Activated T-helper 1 cell treated with anti-CD3 and anti-CD28 coated beads, Interleukin-12 subunit alpha, Interleukin-12 subunit beta, Interleukin-2, Interleukin-4 antibody, amounts not matched to agents 30 ng/mL and 10 ng/mL and 1 ng/mL, durations not matched to agents 14 hours and 24 hours and 36 hours (primary cell): ENCODE measurements at regions not wholly inside any gene's neighbourhood (a gene's known extent, or its start where the extent isn't known, plus 50 kb on each side); places are given as distances from the start of the nearest gene placed in this dataset.
"Not testable (repeated sequence)": the region's sequence is repeated elsewhere in the genome, so short reads cannot be mapped to it uniquely, and the experiment has no call there.

Experiments
- DNase-seq: peaks from one replicate; pipeline ENCODE4 v3.0.0; 2021; ENCODE audit warnings: low spot score
- H3K27ac Mint-ChIP-seq: one replicate; pipeline ENCODE4 v1.8.0; 2021; ENCODE audit warnings: mild to moderate bottlenecking, mixed read lengths
- H3K27me3 Mint-ChIP-seq: one replicate; pipeline ENCODE4 v1.8.0; 2022; ENCODE audit warnings: mild to moderate bottlenecking, moderate library complexity, mixed read lengths; ENCODE audit not compliant: insufficient read depth
- H3K36me3 Mint-ChIP-seq: one replicate; pipeline ENCODE4 v1.8.0; 2021; ENCODE audit warnings: low read depth, mixed read lengths
- H3K4me1 Mint-ChIP-seq: one replicate; pipeline ENCODE4 v1.8.0; 2021; ENCODE audit warnings: low read depth, mixed read lengths
- H3K4me3 Mint-ChIP-seq: one replicate; pipeline ENCODE4 v1.8.0; 2021; ENCODE audit warnings: mild to moderate bottlenecking, moderate library complexity, mixed read lengths
- H3K9me3 Mint-ChIP-seq: one replicate; pipeline ENCODE4 v1.8.0; 2021; ENCODE audit warnings: mixed read lengths
- intact Hi-C: fragments of 100-400 bp; cut with micrococcal nuclease; formaldehyde crosslinking; loops from one replicate; pipeline ENCODE4 v1.15.1; 2024

GRCh38 chr6:113205553-113205952 lies 651.6 kb upstream of the MARCKS start:
- Mint-ChIP-seq H3K4me1 (no peaks in the 10 kb centered on the region), H3K9me3 (no peaks in the 10 kb centered on the region), H3K36me3 (no peaks in the 10 kb centered on the region), H3K4me3 (no peak overlapping the region), H3K27ac (no peak overlapping the region), H3K27me3 (no peaks in the 10 kb centered on the region)
- DNase-seq = no peak
- intact Hi-C loops = no loop called here

- DNase-seq = no peak
- H3K9me3 Mint-ChIP-seq = no peaks in the 10 kb centered on the region
- H3K27me3 Mint-ChIP-seq = no peaks in the 10 kb centered on the region
- intact Hi-C loops = no loop called here
- no peak overlapping the region for H3K27ac Mint-ChIP-seq
- H3K4me3 Mint-ChIP-seq = no peak overlapping the region
- no peaks in the 10 kb centered on the region for H3K36me3 Mint-ChIP-seq
- no peaks in the 10 kb centered on the region for H3K4me1 Mint-ChIP-seq
Observed at GRCh38 chr6:113208726-113209125, 648.4 kb upstream of the MARCKS start.

GRCh38 chr6:113209315-113209714 lies 647.8 kb upstream of the MARCKS start:
- no peak for DNase-seq
- H3K27me3 Mint-ChIP-seq = no peaks in the 10 kb centered on the region
- H3K27ac Mint-ChIP-seq = no peak overlapping the region
- H3K36me3 Mint-ChIP-seq = no peaks in the 10 kb centered on the region
- H3K4me3 Mint-ChIP-seq = no peak overlapping the region
- no peaks in the 10 kb centered on the region for H3K9me3 Mint-ChIP-seq
- H3K4me1 Mint-ChIP-seq = no peaks in the 10 kb centered on the region
- intact Hi-C loops = no loop called here

GRCh38 chr6:113211170-113211569 lies 646.0 kb upstream of the MARCKS start:
- Mint-ChIP-seq H3K27ac (no peak overlapping the region), H3K4me3 (no peak overlapping the region), H3K4me1 (no peaks in the 10 kb centered on the region), H3K36me3 (no peaks in the 10 kb centered on the region), H3K27me3 (no peaks in the 10 kb centered on the region), H3K9me3 (no peaks in the 10 kb centered on the region)
- DNase-seq = no peak
- intact Hi-C loops = no loop called here

GRCh38 chr6:113219783-113220182 lies 637.4 kb upstream of the MARCKS start:
- no peaks in the 10 kb centered on the region for H3K36me3 Mint-ChIP-seq
- DNase-seq = no peak
- H3K4me1 Mint-ChIP-seq = no peaks in the 10 kb centered on the region
- H3K27ac Mint-ChIP-seq = no peak overlapping the region
- H3K4me3 Mint-ChIP-seq = no peak overlapping the region
- intact Hi-C loops = no loop called here
- H3K27me3 Mint-ChIP-seq = no peaks in the 10 kb centered on the region
- no peaks in the 10 kb centered on the region for H3K9me3 Mint-ChIP-seq

- Mint-ChIP-seq H3K9me3 (no peaks in the 10 kb centered on the region), H3K27me3 (no peaks in the 10 kb centered on the region), H3K36me3 (no peaks in the 10 kb centered on the region), H3K4me1 (no peaks in the 10 kb centered on the region), H3K27ac (no peak overlapping the region), H3K4me3 (no peak overlapping the region)
- no peak for DNase-seq
- intact Hi-C loops = no loop called here
Observed at GRCh38 chr6:113220832-113221231, 636.3 kb upstream of the MARCKS start.

GRCh38 chr6:113221850-113222249 lies 635.3 kb upstream of the MARCKS start:
- Mint-ChIP-seq H3K4me1 (no peaks in the 10 kb centered on the region), H3K27me3 (no peaks in the 10 kb centered on the region), H3K9me3 (no peaks in the 10 kb centered on the region), H3K36me3 (no peaks in the 10 kb centered on the region), H3K4me3 (no peak overlapping the region), H3K27ac (no peak overlapping the region)
- DNase-seq = no peak
- intact Hi-C loops = no loop called here

GRCh38 chr6:113246186-113246585 lies 611.0 kb upstream of the MARCKS start:
- Mint-ChIP-seq H3K27ac (no peak overlapping the region), H3K27me3 (no peaks in the 10 kb centered on the region), H3K9me3 (no peaks in the 10 kb centered on the region), H3K4me3 (no peak overlapping the region), H3K36me3 (no peaks in the 10 kb centered on the region), H3K4me1 (no peaks in the 10 kb centered on the region)
- intact Hi-C loops = no loop called here
- no peak for DNase-seq

- peaks cover 3% of the 10 kb centered on the region for H3K9me3 Mint-ChIP-seq
- H3K27me3 Mint-ChIP-seq = no peaks in the 10 kb centered on the region
- H3K4me1 Mint-ChIP-seq = no peaks in the 10 kb centered on the region
- no peak for DNase-seq
- H3K36me3 Mint-ChIP-seq = no peaks in the 10 kb centered on the region
- intact Hi-C loops = no loop called here
- H3K27ac Mint-ChIP-seq = no peak overlapping the region
- no peak overlapping the region for H3K4me3 Mint-ChIP-seq
Observed at GRCh38 chr6:113248532-113248931, 608.6 kb upstream of the MARCKS start.

GRCh38 chr6:113254194-113254593 lies 603.0 kb upstream of the MARCKS start:
- H3K27ac Mint-ChIP-seq, intact Hi-C loops, H3K9me3 Mint-ChIP-seq, H3K27me3 Mint-ChIP-seq, H3K4me1 Mint-ChIP-seq, DNase-seq, H3K4me3 Mint-ChIP-seq, H3K36me3 Mint-ChIP-seq: not testable (repeated sequence)

GRCh38 chr6:113258771-113259170 lies 598.4 kb upstream of the MARCKS start:
- DNase-seq = no peak
- H3K4me3 Mint-ChIP-seq = no peak overlapping the region
- H3K36me3 Mint-ChIP-seq = no peaks in the 10 kb centered on the region
- H3K27ac Mint-ChIP-seq = no peak overlapping the region
- intact Hi-C loops = no loop called here
- no peaks in the 10 kb centered on the region for H3K27me3 Mint-ChIP-seq
- no peaks in the 10 kb centered on the region for H3K4me1 Mint-ChIP-seq
- peaks cover 8% of the 10 kb centered on the region for H3K9me3 Mint-ChIP-seq

- intact Hi-C loops = no loop called here
- no peak overlapping the region for H3K27ac Mint-ChIP-seq
- H3K9me3 Mint-ChIP-seq = peaks cover 35% of the 10 kb centered on the region
- H3K4me3 Mint-ChIP-seq = no peak overlapping the region
- no peaks in the 10 kb centered on the region for H3K27me3 Mint-ChIP-seq
- H3K36me3 Mint-ChIP-seq = no peaks in the 10 kb centered on the region
- H3K4me1 Mint-ChIP-seq = no peaks in the 10 kb centered on the region
- no peak for DNase-seq
Observed at GRCh38 chr6:113271437-113271836, 585.7 kb upstream of the MARCKS start.

- H3K4me1 Mint-ChIP-seq = no peaks in the 10 kb centered on the region
- DNase-seq = no peak
- intact Hi-C loops = no loop called here
- H3K36me3 Mint-ChIP-seq = no peaks in the 10 kb centered on the region
- peaks cover 1% of the 10 kb centered on the region for H3K27me3 Mint-ChIP-seq
- H3K27ac Mint-ChIP-seq = no peak overlapping the region
- no peak overlapping the region for H3K4me3 Mint-ChIP-seq
- H3K9me3 Mint-ChIP-seq = peaks cover 5% of the 10 kb centered on the region
Observed at GRCh38 chr6:113276601-113277000, 580.5 kb upstream of the MARCKS start.

GRCh38 chr6:113277111-113277510 lies 580.0 kb upstream of the MARCKS start:
- no peak overlapping the region for H3K27ac Mint-ChIP-seq
- peaks cover 1% of the 10 kb centered on the region for H3K27me3 Mint-ChIP-seq
- DNase-seq = no peak
- no peaks in the 10 kb centered on the region for H3K4me1 Mint-ChIP-seq
- no peak overlapping the region for H3K4me3 Mint-ChIP-seq
- intact Hi-C loops = no loop called here
- peaks cover 5% of the 10 kb centered on the region for H3K9me3 Mint-ChIP-seq
- H3K36me3 Mint-ChIP-seq = no peaks in the 10 kb centered on the region
